ENCODE measurements at regions not wholly inside any gene's neighbourhood (a gene's known extent, or its start where the extent isn't known, plus 50 kb on each side); places are given as distances from the start of the nearest gene placed in this dataset.

DNA sequence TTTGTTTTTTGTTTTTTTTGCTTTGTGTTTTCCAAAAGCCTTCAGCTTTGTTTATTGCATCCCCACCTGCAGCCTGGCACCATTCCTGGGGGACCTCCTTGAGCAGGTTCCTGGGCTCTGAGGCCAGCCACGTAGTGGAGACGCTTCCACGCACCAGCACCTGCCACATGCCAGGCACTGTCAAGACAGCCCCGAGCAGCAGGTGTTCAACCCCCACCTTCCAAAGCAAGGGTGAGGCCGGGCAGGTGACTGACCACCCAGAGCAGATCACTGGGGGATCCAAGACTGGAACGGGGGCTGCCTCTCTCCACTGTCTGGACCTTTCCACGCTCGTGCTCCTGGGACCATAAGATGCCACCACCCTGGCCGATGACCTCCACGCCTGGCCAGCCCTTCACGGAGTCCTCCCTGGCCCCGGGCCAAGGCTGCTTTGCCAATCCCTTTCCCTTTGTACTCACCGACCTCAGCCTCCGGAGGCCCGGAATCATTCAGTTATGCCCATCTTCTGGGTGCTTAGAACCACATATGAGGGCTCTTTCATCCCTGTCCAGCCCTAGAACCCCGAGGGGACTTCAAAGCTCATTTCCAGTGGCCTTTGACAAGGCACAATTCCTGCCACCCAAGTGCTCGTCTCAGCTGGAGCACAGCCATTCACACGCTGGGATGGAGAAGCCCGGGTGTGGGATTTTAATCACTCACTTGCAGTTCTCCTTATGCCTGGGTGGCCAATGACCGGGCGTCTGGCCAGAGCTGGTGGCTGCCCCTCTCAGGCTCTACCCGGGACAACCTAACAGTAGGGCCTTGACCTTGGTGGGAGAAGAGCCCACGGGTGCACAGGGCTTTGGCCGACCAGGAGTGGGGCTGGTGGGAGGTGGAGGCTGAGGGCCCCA lies 330.8 kb downstream of the NPHP4 start:
- ATAC-seq (no peak), DNase-seq (no peak)
- H3K4me1 Mint-ChIP-seq (ENCODE audit: low read depth): peaks cover 13% of the 10 kb centered on the region
- ChIA-PET CTCF (no interaction called here), POLR2A (no interaction called here)
- intact Hi-C loops (cut with micrococcal nuclease): no loop called here
- H3K4me3 Mint-ChIP-seq: no peak overlapping the region
- H3K9me3 Mint-ChIP-seq: no peaks in the 10 kb centered on the region
- peaks cover 3% of the 10 kb centered on the region for H3K27me3 Mint-ChIP-seq
- no peaks in the 10 kb centered on the region for H3K36me3 Mint-ChIP-seq (ENCODE audit: low read depth)
- TF ChIP-seq, protein P1, sequence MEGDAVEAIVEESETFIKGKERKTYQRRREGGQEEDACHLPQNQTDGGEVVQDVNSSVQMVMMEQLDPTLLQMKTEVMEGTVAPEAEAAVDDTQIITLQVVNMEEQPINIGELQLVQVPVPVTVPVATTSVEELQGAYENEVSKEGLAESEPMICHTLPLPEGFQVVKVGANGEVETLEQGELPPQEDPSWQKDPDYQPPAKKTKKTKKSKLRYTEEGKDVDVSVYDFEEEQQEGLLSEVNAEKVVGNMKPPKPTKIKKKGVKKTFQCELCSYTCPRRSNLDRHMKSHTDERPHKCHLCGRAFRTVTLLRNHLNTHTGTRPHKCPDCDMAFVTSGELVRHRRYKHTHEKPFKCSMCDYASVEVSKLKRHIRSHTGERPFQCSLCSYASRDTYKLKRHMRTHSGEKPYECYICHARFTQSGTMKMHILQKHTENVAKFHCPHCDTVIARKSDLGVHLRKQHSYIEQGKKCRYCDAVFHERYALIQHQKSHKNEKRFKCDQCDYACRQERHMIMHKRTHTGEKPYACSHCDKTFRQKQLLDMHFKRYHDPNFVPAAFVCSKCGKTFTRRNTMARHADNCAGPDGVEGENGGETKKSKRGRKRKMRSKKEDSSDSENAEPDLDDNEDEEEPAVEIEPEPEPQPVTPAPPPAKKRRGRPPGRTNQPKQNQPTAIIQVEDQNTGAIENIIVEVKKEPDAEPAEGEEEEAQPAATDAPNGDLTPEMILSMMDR (IDR thresholded peaks at IDR 0.05): no peak
- no peak overlapping the region for H3K27ac Mint-ChIP-seq

DNA sequence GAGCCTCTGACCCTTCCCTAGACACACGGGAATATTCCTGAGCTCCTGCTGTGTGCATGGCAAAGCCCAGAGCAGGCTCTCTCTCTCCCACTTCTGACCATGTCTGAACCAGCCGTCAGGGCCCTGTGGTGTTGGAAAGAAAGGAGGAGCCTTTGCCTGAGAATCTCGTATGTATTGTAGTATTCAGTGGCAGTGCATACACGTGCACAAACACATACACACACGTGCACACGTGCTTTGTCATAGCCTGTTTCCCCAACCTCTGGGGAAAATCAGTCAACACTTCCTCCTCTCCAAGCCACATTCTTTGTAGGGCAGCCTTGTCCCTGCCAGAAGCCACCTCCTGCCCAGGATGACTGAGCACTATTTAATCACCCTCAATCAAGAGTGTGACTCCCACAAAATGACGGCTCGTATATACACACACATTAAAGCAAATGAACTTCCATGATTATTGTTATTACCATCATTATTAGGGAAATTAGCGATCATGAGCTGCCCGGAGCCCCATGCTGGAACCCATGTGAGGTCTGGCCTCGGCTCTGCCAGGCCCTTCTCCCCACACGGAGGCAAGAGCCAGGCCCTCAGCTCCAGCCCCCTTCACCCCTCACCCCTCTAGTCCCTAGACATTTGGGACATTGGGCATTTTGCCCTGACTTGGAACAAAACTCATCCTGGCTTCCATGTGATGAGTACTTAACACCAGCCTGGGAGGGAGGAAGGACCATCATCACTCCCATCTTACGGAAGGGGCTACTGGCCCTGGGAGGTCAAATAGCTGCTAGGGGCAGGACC lies 331.9 kb downstream of the NPHP4 start:
- no peaks in the 10 kb centered on the region for H3K36me3 Mint-ChIP-seq (ENCODE audit: low read depth)

DNA sequence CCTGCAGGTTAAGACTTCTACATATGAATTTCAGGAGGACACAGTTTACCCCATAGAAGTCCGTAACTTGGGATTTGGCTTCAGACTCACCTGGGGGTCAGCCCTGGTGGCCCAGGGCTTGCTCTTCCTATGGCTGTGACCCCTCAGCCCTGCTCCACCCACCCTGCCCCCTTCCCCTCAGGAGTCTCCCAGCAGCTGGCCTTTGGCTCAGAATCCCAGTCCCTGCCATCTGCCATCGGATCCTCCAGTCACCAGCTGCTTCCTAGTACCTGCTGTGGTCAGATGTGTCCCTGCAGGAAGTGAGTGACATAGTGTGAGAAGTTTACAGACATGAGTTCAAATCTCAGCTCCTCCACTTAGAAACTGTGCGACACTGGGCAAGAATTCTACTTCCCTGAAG lies 332.6 kb downstream of the NPHP4 start:
- intact Hi-C loops (cut with micrococcal nuclease): no loop called here
- TF ChIP-seq, protein P1 (IDR thresholded peaks at IDR 0.05): no peak
- ATAC-seq: no peak
- H3K9me3 Mint-ChIP-seq: no peaks in the 10 kb centered on the region
- peaks cover 3% of the 10 kb centered on the region for H3K27me3 Mint-ChIP-seq
- ChIA-PET CTCF (no interaction called here), POLR2A (no interaction called here)
- H3K4me1 Mint-ChIP-seq (ENCODE audit: low read depth): peaks cover 8% of the 10 kb centered on the region
- H3K36me3 Mint-ChIP-seq (ENCODE audit: low read depth): no peaks in the 10 kb centered on the region
- DNase-seq: no peak
- no peak overlapping the region for H3K4me3 Mint-ChIP-seq
- H3K27ac Mint-ChIP-seq: no peak overlapping the region

More for the DNA sequence above, 331.9 kb downstream of the NPHP4 start:
- no peaks in the 10 kb centered on the region for H3K9me3 Mint-ChIP-seq
- intact Hi-C loops (cut with micrococcal nuclease): no loop called here
- ATAC-seq (no peak), DNase-seq (no peak)
- CTCF ChIA-PET: no interaction called here
- TF ChIP-seq, protein P1 (IDR thresholded peaks at IDR 0.05): no peak
- peaks cover 3% of the 10 kb centered on the region for H3K27me3 Mint-ChIP-seq
- no peak overlapping the region for H3K27ac Mint-ChIP-seq
- peaks cover 8% of the 10 kb centered on the region for H3K4me1 Mint-ChIP-seq (ENCODE audit: low read depth)
- POLR2A ChIA-PET: no interaction called here
- no peak overlapping the region for H3K4me3 Mint-ChIP-seq

DNA sequence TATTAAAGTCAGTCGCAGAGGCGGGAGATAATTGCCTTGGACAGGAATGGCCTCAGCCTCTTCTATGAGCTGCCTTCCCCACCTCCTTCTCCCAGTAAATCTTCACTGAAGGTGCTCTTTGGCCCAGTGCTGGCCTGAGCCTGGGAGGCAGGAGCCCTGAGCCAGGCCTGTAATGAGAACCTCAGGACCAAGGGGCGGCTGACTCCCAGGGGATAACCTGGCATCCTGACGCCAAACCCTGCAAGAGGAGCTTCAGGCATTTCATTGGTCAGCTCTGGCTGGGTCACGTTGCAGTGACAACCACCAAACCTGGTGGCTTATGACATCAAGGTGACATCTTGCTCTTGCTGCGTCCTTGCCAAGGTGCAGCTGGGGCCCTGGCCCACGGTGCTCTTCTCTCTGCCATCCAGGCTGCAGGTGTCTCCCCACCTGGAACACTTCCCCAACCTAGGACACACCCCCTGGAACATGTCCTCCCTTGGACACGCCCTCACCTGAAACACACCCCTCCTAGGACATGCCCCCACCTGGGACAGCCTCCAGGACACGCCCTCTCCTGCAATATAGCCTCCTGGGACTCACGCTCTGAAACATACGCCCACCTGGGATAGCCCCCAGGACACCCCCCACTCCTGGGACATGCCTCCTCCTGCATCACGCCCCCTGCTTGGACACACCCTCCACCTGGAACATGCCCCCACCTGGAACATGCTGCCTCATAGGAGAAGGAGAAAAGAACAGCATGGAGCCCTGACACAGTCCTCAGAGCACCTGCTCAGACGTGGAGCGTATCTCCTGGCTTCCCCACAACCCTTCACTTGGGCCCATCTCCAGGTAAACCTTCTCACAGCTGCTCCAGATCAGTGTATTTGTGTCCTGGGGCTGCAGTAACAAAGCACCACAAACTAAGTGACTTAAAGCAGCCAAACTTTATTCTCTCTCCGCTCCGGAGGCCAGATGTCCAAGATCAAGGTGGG lies 333.6 kb downstream of the NPHP4 start:
- H3K9me3 Mint-ChIP-seq: peaks cover 2% of the 10 kb centered on the region
- ATAC-seq (no peak), DNase-seq (no peak)
- H3K27ac Mint-ChIP-seq: no peak overlapping the region
- TF ChIP-seq, protein P1 (IDR thresholded peaks at IDR 0.05): no peak
- ChIA-PET CTCF (no interaction called here), POLR2A (no interaction called here)
- intact Hi-C loops (cut with micrococcal nuclease): no loop called here
- H3K4me3 Mint-ChIP-seq: no peak overlapping the region
- H3K36me3 Mint-ChIP-seq (ENCODE audit: low read depth): no peaks in the 10 kb centered on the region
- H3K4me1 Mint-ChIP-seq (ENCODE audit: low read depth): peaks cover 5% of the 10 kb centered on the region
- H3K27me3 Mint-ChIP-seq: peaks cover 2% of the 10 kb centered on the region

Data from activated CD8-positive, alpha-beta T cell treated with anti-CD3 and anti-CD28 coated beads for 36 hours (primary cell).